Astrocyte (in vitro differentiated cells and primary cell): ENCODE measurements at regions not wholly inside any gene's neighbourhood (a gene's known extent, or its start where the extent isn't known, plus 50 kb on each side); places are given as distances from the start of the nearest gene placed in this dataset.

Source experiments
- DNase-seq: peaks from one replicate; pipeline ENCODE4 v3.0.0-alpha.2; 2010; ENCODE audit warnings: low read depth
- FAIRE-seq: peaks from 2 replicates; lab custom pipeline; 2011; peaks lifted over from hg19 to GRCh38; lab: Jason Lieb, UNC
- H2AFZ ChIP-seq: 2 replicates; pipeline ENCODE4 v1.6.0; 2012; ENCODE audit warnings: low read depth, low read length, inconsistent platforms
- H3K27ac ChIP-seq: 2 replicates; pipeline ENCODE4 v1.5.1; 2011; ENCODE audit warnings: low read depth, low read length, inconsistent platforms
- H3K27me3 ChIP-seq: 2 replicates; pipeline ENCODE4 v1.6.0; 2011; ENCODE audit warnings: low read length, inconsistent platforms; ENCODE audit not compliant: insufficient read depth
- H3K36me3 ChIP-seq: 2 replicates; pipeline ENCODE4 v1.5.1; 2011; ENCODE audit warnings: low read length, inconsistent platforms; ENCODE audit not compliant: insufficient read depth
- H3K4me1 ChIP-seq: 2 replicates; pipeline ENCODE4 v1.5.1; 2011; ENCODE audit warnings: low read length, inconsistent platforms; ENCODE audit not compliant: insufficient read depth
- H3K4me2 ChIP-seq: 2 replicates; pipeline ENCODE4 v1.6.0; 2012; ENCODE audit warnings: low read length, inconsistent platforms
- H3K4me3 ChIP-seq: 2 replicates; pipeline ENCODE4 v1.5.1; 2011; ENCODE audit warnings: low read depth, mild to moderate bottlenecking, low read length, inconsistent platforms; ENCODE audit not compliant: insufficient read depth
- H3K79me2 ChIP-seq: 2 replicates; pipeline ENCODE4 v1.6.0; 2012; ENCODE audit warnings: mild to moderate bottlenecking, low read length, inconsistent platforms; ENCODE audit not compliant: insufficient read depth
- H3K9ac ChIP-seq: 2 replicates; pipeline ENCODE4 v1.6.0; 2012; ENCODE audit warnings: mild to moderate bottlenecking, low read length, inconsistent platforms
- H3K9me3 ChIP-seq: 2 replicates; pipeline ENCODE4 v1.5.1; 2012; ENCODE audit warnings: low read depth, mild to moderate bottlenecking, low read length, inconsistent platforms; ENCODE audit not compliant: insufficient read depth
- H4K20me1 ChIP-seq: 2 replicates; pipeline ENCODE4 v1.6.0; 2012; ENCODE audit warnings: low read length, inconsistent platforms; ENCODE audit not compliant: insufficient read depth
- H3K27ac Mint-ChIP-seq: one replicate; pipeline ENCODE4 v1.8.0; 2021; ENCODE audit warnings: mild to moderate bottlenecking, mixed read lengths; ENCODE audit not compliant: unreplicated experiment
- H3K27me3 Mint-ChIP-seq: one replicate; pipeline ENCODE4 v1.8.0; 2021; ENCODE audit warnings: low read depth, mixed read lengths; ENCODE audit not compliant: unreplicated experiment
- H3K36me3 Mint-ChIP-seq: one replicate; pipeline ENCODE4 v1.8.0; 2021; ENCODE audit warnings: low read depth, mixed read lengths; ENCODE audit not compliant: unreplicated experiment
- H3K4me1 Mint-ChIP-seq: one replicate; pipeline ENCODE4 v1.8.0; 2021; ENCODE audit warnings: low read depth, mixed read lengths; ENCODE audit not compliant: unreplicated experiment
- H3K4me3 Mint-ChIP-seq: one replicate; pipeline ENCODE4 v1.8.0; 2021; ENCODE audit warnings: mild to moderate bottlenecking, moderate library complexity, mixed read lengths; ENCODE audit not compliant: unreplicated experiment
- H3K9me3 Mint-ChIP-seq: one replicate; pipeline ENCODE4 v1.8.0; 2021; ENCODE audit warnings: mild to moderate bottlenecking, mixed read lengths; ENCODE audit not compliant: unreplicated experiment
- EZH2 ChIP-seq: IDR thresholded peaks from 2 replicates; pipeline ENCODE4 v1.6.1; 2012; ENCODE audit warnings: mild to moderate bottlenecking, low read length, inconsistent platforms; ENCODE audit not compliant: insufficient read depth
- TF ChIP-seq, protein P1 (sequence below): IDR thresholded peaks from 2 replicates; pipeline ENCODE4 v1.5.1; 2011; ENCODE audit warnings: low read depth, mild to moderate bottlenecking, inconsistent platforms, low read length, moderate library complexity; ENCODE audit not compliant: insufficient read depth

DNA sequence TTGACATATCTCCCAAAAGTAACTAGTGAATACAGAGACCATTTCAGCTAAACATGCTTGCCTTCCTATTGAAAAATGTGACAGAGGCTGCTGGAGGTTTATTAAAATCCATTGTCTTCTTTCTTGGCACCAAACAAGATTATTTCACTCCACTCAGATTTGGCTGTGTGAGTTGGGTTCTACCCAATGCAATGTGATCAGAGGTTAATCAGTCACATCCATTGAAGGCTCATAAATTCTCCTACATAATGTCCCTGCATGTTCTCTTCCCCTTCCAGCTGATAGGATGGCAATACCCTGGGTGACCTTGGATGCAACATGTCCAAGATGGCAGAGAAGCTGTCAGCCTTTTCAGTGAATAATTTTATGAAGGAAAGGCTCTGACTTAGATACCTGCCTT lies 54.5 kb downstream of the TKTL2 start:
- H3K9me3 Mint-ChIP-seq, result no peaks in the 10 kb centered on the region
- no peaks in the 10 kb centered on the region for H3K27me3 Mint-ChIP-seq
- Histone ChIP-seq H3K4me2 (no peak overlapping the region), H3K36me3 (no peaks in the 10 kb centered on the region), H3K79me2 (no peaks in the 10 kb centered on the region), H3K9ac (no peak overlapping the region), H3K4me3 (no peak overlapping the region), H4K20me1 (no peaks in the 10 kb centered on the region), H3K27ac (no peak overlapping the region), H3K27me3 (no peaks in the 10 kb centered on the region), H2AFZ (no peak overlapping the region), H3K9me3 (no peaks in the 10 kb centered on the region), H3K4me1 (no peaks in the 10 kb centered on the region)
- TF ChIP-seq EZH2, result no peak
- DNase-seq (no peak), FAIRE-seq (no peak)
- H3K4me1 Mint-ChIP-seq, result no peaks in the 10 kb centered on the region
- H3K4me3 Mint-ChIP-seq, result no peak overlapping the region
- no peaks in the 10 kb centered on the region for H3K36me3 Mint-ChIP-seq
- H3K27ac Mint-ChIP-seq, result no peak overlapping the region

DNA sequence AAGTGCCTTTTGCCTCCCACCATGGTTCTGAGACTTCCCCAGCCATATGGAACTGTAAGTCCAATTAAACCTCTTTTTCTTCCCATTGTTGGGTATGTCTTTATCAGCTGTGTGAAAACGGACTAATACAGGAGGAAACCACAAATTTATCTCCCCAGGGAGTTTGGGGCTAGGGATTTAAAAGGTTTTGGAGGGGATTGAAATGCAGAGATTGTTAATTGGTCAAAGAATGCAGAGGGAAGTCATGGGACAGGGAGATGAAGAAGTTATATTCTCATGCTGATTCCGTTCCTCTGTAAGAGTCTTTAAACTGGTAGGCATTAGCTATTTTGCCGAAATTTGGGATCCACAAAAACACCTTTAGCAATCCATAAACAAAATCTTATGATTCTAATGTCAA lies 57.9 kb downstream of the TKTL2 start:
- TF ChIP-seq EZH2, result no peak
- TF ChIP-seq, protein P1, sequence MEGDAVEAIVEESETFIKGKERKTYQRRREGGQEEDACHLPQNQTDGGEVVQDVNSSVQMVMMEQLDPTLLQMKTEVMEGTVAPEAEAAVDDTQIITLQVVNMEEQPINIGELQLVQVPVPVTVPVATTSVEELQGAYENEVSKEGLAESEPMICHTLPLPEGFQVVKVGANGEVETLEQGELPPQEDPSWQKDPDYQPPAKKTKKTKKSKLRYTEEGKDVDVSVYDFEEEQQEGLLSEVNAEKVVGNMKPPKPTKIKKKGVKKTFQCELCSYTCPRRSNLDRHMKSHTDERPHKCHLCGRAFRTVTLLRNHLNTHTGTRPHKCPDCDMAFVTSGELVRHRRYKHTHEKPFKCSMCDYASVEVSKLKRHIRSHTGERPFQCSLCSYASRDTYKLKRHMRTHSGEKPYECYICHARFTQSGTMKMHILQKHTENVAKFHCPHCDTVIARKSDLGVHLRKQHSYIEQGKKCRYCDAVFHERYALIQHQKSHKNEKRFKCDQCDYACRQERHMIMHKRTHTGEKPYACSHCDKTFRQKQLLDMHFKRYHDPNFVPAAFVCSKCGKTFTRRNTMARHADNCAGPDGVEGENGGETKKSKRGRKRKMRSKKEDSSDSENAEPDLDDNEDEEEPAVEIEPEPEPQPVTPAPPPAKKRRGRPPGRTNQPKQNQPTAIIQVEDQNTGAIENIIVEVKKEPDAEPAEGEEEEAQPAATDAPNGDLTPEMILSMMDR, result no peak
- Histone ChIP-seq H3K9me3 (no peaks in the 10 kb centered on the region), H4K20me1 (no peaks in the 10 kb centered on the region), H3K27me3 (no peaks in the 10 kb centered on the region), H3K27ac (no peak overlapping the region), H3K4me2 (no peak overlapping the region), H3K4me1 (no peaks in the 10 kb centered on the region), H3K9ac (no peak overlapping the region), H3K36me3 (no peaks in the 10 kb centered on the region), H2AFZ (no peak overlapping the region), H3K4me3 (no peak overlapping the region), H3K79me2 (no peaks in the 10 kb centered on the region)
- Mint-ChIP-seq H3K36me3 (no peaks in the 10 kb centered on the region), H3K27ac (no peak overlapping the region), H3K27me3 (no peaks in the 10 kb centered on the region), H3K9me3 (no peaks in the 10 kb centered on the region), H3K4me1 (no peaks in the 10 kb centered on the region), H3K4me3 (no peak overlapping the region)
- DNase-seq, result no peak
- FAIRE-seq, result no peak

DNA sequence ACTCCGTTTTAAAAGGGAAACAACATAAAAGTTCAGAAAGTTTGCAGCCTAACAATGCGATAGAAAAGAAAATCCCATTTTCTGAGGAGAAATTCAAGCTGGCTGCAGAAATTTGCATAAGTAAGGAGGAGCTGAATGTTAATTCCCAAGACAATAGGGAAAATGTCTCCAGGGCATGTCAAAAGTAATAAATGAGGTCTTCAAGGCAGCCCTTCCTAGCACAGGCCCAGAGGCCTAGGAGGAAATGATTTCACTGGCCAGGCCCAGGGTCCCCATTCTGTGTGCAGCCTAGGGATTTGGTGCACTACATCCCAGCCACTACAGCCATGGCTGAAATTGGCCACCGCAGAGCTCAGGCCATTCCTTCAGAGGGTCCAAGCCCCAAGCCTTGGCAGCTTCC lies 59.3 kb downstream of the TKTL2 start:
- no peak overlapping the region for H3K9ac ChIP-seq
- no peak for DNase-seq
- TF ChIP-seq EZH2, result no peak
- TF ChIP-seq, protein P1, result no peak
- Mint-ChIP-seq H3K9me3 (no peaks in the 10 kb centered on the region), H3K4me1 (no peaks in the 10 kb centered on the region), H3K27ac (no peak overlapping the region), H3K4me3 (no peak overlapping the region), H3K27me3 (no peaks in the 10 kb centered on the region), H3K36me3 (no peaks in the 10 kb centered on the region)
- H3K27me3 ChIP-seq, result no peaks in the 10 kb centered on the region
- no peaks in the 10 kb centered on the region for H3K36me3 ChIP-seq
- no peak for FAIRE-seq
- no peak overlapping the region for H3K4me3 ChIP-seq
- no peaks in the 10 kb centered on the region for H3K4me1 ChIP-seq
- no peaks in the 10 kb centered on the region for H3K9me3 ChIP-seq
- no peaks in the 10 kb centered on the region for H3K79me2 ChIP-seq
- H2AFZ ChIP-seq, result no peak overlapping the region
- no peaks in the 10 kb centered on the region for H4K20me1 ChIP-seq
- H3K27ac ChIP-seq, result no peak overlapping the region
- H3K4me2 ChIP-seq, result no peak overlapping the region
